HG02943 (cell line): ENCODE measurements at regions not wholly inside any gene's neighbourhood (a gene's known extent, or its start where the extent isn't known, plus 50 kb on each side); places are given as distances from the start of the nearest gene placed in this dataset.

Experiments
- ATAC-seq: cut with Tn5 transposase; IDR thresholded peaks from one replicate; pipeline ENCODE4 v1.9.1; 2021; ENCODE audit warnings: mild to moderate bottlenecking, low read depth, moderate library complexity; ENCODE audit not compliant: unreplicated experiment

DNA sequence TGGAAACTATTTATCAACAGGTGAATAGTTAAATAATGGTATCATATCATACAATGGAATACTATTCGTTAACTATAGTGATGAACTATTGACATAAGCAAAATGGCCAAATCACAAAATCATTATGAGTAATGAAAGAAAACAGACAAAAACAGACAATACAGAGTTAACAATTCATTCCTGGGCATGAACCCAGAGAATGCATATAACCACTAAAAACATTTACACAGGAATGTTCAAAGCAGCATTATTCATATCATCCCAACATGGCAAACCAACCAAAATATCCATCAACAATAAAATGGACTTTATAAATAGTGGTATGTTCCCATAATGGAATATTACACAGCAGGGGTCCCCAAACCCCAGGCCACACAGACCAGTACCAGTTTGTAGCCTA lies 131.2 kb upstream of the CYP1B1 start:
- ATAC-seq, result no peak

DNA sequence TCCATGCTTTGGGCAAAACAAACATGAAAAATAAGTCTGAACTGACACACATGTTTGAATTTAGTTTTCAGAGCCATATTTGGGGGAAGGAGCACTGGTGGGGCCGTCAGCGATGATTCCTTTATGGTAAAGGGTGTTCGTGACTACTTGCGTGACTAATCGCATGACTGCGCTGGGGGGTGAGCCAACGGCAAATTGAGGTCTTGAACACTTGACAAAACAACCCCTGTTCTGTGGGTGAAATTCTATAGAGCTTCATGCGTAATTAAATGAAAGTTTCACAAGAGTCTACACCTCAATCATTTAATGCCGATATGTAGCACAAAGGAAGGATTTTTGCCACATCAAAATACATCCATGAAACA lies 127.5 kb upstream of the CYP1B1 start:
- no peak for ATAC-seq

DNA sequence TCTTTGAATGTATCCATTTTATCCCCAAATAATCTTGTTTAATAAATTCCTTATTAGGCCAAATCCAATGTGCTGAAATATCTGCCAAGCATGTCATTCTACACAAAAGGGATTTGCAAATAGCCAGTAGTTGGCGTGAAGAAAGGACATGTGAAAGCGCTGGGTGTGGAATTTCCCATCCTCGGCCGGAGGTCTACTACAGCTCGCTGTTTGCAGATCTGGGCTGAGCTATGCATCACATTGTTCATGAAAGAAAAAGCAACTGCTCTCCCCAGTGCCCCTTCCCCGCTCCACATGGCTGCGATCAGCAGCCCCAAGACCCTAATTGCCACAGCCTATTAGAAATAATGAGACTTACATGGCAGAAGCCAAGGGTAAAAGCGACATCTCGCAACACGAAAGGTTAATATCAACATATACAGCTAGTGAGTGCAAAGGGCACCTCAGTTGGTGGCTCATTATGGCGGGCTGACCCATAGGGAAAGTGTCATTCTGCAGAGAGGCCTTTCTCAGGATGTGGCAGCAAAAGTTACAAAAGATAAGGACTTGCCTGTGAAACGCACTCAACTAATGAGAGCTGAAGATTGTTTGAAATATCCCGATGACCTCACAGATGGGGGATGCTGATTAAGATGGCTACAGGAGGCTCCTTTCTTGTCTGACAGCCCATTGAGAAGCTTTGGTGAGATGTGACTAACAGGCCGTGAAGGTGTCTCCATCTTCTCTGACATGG lies 126.9 kb upstream of the CYP1B1 start:
- ATAC-seq, result no peak

DNA sequence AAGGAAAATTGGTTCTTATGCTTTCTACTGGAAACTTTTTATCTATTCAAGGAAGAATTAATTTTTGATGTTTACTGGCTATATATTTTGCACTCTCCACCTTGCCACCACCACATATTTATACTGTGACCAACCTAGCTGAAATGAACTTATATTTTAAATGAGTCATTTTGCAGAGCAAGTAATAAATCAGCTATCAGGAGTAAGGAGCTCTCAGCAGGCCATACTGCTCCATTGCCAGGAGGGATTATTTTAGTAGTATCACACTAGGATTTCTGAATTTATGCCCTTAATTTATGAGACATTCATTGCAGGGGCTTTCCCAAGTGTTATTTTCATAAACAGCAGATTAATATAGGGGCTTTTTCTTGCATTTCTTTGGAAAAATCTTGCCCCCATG lies 125.8 kb upstream of the CYP1B1 start:
- no peak for ATAC-seq

DNA sequence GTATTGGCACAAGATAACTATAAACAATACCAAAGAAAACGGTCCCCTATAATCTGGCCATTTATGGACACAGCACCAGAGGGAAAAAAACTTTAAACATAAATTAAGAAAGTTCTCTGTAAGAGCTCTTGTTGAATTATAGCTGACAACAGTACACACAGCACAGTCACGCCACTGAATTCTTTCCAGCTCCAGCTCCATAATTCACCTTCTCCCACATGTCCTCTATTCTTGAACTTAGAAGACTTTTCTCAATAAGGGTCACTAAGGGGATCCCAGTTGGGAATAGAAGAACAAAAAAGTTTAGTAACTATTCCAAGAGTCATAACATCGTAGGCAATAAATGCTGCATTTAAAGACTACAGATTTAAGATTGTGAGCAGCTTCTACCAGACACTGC lies 124.6 kb upstream of the CYP1B1 start:
- ATAC-seq, result no peak

DNA sequence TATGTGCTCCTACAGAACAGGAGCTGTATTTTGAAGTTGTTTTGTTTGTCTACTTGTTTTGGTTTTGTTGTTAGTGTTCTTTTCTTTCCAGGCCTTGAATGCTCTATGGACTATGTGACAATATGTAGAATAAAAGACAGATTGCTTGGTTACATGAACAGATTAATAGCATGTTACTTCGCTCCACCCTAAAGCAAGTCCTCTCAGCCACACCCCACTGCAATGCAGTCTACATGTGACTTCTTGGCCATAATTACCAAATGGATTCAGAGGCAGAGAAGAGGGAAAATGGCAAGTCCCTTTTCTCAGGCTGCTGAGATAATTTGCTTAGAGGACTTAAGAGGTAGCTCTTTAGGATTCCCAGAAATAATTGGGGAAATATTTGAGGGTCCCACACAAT lies 123.2 kb upstream of the CYP1B1 start:
- no peak for ATAC-seq

DNA sequence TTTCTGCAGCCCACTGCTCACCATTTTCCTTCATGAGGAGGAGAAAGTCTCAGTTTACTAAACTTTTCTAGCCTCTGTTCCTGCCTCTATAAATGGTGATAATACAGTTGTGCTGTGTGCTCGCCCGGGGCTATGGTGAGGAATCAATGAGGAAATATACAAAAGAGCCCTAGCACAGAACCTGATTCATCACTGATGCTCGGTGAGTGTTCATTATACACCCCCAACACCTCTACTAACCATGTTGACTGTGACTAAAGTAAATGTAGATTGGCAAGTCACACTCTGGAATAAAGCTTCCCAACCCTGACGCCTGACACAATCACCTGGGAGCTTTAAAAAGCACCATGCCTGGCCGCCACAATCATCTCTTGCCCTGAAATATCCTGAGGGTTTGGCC lies 118.8 kb upstream of the CYP1B1 start:
- ATAC-seq, result no peak

DNA sequence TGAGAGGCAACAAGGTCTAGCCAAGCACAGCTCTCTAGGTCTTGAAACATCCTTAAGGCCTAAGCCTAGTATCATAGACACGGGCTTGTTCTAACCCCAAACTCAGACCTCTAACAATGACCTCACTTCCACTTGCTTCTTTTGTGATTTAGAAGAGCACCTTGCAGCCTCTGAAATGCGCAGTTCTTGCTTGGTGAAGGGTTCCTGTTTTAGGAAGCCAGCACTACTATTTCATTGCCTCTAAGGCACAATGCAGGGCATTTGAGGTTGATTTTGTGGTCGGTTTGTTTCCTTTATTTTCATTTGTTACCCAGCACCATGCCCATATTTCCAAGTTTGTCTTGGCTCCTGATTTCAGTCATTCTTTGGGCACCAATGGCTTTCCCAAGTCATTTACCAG lies 117.0 kb upstream of the CYP1B1 start:
- ATAC-seq, result no peak

DNA sequence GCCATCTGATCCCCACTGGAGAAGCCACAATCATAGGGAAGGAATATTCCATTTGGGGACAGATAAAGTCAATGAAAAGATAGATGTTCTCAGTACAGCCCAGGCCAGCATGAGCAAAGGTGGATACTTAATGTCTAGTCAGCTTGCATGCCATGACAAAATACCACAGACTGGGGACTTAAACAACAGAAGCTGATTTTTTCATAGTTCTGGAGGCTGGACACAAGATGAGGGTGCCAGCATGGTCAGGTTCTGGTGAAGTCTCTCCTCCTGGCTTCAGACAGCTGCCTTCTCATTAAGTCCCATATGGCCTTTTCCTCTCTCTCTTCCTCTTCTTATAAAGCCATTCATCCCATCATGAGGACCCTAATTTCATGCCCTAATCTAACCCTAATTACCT lies 116.1 kb upstream of the CYP1B1 start:
- ATAC-seq, result no peak

DNA sequence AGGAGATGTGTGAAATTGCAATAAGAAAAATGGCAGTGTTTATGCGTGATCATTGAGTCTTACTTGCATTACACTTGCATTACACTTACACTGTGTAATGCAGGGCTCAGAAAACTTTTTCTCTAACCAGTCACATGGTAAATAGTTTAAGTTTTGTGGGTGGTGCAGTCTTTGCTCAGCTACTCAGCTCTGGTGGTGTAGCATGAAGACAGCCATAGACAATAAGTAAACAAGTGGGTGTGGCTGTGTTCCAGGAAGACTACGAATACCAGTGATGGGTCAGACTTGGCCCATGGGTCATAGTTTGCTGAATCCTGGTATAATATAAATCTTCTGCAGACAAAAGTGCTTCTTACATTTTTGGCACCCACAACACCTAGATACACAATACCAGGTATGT lies 115.6 kb upstream of the CYP1B1 start:
- no peak for ATAC-seq

DNA sequence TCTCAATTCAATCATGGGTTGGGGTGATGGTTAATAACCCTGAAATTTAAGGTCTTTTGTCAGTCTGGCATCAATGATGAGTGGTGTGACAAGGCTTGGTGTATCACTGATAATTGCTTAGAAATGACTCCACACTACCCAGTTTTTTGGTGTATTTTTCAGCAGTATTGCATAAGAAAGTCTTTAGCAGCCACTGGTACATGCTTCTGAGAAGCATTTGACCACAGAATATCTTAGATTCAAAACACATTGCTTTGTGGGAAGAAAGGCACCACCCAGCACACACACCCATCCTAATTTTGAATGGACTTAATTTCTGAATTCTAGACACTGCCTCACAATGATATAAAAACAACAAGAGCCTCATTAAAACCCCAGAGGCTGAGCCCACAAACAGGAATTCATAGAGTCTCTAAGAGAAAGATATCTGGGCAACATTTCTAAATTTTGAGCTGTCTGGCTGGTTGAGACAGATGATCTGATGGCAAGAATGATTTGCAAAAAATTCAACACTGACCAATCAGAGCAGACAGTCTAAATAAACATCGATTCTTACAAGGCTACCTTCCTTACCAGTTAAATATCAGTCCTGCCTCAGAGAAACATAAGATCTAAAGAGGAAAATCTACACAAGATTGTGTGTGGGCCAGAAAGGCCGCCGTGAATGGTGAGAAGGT lies 114.7 kb upstream of the CYP1B1 start:
- no peak for ATAC-seq

DNA sequence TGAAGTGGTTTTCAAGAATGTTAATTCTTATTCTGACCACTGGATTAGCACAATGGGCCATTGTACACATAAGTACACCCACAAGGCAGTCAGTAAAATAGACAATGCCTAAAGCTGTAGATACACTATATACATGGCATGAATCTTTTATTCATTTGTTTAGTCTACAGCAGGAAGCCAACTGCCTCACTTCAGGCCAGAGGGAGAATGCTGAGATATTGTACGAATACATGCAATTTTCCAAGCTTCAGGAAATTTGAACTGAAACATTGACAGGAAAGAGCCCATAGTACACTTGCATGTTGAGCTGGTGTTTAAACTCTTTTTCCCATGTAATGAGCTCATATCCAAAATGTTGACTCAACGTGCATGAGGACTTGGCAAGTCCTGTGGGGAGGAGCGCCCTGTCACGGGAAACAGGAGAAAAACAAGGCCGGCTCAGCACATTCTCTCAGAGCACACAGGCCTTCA lies 111.6 kb upstream of the CYP1B1 start:
- ATAC-seq, result no peak

DNA sequence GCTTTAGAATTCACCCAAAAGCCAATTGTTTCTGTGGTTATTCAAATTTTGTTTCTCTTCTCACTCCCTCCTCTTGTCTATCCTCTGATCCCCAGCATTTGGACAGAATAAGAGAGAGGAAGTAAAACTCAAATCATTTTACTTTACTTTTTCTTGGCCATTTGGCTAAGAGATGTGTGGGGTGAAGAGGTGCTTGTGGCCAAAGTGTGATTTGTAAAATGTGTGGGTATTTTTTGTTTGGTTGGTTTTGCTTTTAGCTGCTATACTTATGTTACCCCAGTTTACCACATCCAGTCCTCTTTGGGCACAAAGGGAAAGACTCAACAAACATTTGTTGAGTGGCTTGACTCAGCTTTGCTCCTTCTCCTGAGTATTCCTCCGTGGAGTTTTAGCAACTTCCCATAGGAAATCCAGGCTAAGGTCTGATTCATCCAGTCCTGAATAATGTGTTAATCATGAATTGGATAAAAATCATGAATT lies 109.1 kb upstream of the CYP1B1 start:
- peak; percentile 96 for ATAC-seq

DNA sequence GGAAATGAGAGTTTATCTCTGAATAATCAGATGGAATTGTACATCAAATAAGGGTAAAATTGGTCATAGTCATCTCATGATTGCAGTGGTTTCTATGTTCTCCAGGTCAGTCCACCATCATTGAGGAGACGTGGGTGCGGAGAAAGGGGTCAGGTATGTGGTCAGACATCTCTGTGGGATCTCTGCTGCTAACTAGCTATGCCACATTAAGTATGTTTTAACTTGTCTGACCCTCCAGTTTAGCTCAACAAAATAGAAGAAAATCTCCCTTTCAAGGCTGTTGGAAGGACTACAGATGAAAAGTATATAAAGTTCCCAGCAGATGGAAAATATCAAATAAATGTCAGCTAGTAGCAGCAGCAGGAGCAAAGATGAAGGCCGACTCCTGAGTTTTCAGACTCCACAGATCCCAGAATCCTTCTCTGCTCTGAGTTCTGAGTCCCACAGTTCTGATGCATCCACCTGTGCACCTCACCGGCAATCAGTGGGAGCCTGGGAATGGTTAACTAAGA lies 106.6 kb upstream of the CYP1B1 start:
- ATAC-seq, result no peak

DNA sequence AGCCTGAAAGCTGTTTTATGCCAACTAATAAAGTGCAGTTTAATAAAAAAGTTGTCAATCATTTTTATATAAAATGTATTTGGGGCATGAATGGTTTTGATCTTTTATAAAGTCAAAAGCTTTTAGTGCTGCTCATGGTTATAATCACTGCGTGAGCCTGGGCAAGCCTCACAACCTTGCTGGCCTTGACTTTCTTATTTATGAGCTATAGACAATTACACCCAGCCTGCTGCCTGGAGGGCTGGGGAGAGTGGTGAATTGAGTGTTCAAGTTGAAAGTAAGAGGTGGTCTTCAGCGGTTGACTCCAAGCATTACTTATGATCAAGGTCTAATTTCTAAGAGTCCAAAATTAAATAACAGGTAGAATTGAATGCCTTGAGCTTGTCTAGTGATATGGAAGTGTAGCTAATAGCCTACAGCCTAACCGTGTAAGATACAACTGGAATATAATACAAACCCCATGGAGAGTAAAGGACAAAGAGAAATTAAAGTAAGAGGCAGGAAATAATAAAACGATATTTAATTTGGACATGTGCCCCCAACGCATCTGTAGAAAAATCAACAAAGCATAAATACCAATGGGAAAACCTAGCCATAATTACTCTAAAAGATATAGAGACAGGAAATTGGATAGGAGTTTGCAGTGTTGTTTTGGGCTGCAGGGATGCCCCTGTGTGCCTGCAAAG lies 106.0 kb upstream of the CYP1B1 start:
- no peak for ATAC-seq

DNA sequence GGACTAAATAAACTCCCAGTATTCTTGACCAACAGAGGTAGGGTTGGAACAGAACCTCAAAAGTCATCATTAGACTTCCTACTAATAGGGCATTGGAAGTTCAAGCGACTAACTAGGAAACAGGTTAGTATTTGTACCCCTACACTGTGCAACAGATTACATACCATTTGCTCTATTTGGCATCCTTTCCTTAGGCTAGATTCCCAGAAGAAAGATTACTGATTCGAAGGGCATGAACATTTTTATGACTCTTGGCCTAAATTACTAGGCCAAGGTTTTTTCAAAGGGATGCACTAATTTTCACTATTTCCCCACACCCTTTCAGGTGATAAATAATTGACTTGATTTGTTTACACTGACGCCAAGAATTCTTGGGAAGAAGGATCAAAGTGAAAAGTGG lies 104.8 kb upstream of the CYP1B1 start:
- ATAC-seq, result no peak

DNA sequence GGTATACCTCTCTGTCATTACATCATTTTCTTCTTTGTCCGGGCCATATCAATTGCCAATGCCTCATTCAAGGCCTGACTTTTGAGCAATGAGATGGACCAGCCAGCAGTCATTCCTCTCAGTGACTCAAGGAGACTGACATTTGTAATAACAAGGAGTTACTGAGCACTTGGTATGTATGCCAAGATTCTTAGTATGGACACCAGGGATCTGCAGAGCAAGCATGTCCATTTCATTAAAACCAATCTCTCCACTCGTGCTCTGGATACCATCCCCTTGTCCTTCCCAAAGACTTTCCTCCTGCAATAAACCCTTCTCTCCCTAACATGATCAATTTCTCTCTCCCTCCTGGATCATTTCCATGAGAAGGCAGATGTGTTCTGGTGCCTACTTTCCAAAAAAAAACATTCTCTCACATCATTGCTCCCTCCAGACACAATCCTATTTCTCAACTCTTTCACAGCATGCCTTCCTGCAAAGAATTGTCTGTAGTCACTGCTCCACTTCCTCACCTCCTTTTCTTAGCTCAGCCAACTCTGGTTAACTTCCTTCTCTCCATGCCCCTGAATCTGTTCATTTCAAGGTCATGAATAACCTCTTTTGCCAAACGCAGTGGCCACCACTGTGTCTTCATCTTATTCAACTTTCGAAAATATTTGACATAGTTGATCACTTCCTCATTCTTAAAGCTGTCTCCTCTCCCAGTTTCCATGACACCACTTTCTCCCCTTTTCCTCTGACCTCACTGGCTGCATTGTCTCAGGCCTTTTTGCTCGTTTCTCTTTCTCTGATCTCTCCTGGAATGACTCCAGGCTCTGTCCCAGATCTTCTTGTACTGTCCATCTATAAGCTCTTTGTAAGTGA lies 102.8 kb upstream of the CYP1B1 start:
- no peak for ATAC-seq

DNA sequence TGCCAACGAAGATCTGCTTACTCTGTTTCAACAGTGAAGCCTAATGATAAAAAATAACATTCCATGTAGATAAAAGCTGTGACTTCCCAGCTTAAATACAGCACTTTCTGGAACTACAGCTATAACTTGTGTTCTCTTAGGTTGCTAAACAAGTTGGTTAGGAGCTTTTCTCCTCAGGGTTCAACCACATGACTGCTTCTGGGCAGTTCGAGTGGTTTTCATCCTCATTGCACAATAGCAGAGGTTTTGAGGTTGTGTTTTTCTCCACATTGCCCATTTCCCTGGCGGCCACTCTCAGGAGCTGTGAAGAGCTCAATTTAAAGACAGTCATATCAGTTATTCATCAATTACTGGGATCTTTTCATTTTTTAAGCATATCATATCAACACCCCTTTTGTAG lies 102.2 kb upstream of the CYP1B1 start:
- no peak for ATAC-seq

DNA sequence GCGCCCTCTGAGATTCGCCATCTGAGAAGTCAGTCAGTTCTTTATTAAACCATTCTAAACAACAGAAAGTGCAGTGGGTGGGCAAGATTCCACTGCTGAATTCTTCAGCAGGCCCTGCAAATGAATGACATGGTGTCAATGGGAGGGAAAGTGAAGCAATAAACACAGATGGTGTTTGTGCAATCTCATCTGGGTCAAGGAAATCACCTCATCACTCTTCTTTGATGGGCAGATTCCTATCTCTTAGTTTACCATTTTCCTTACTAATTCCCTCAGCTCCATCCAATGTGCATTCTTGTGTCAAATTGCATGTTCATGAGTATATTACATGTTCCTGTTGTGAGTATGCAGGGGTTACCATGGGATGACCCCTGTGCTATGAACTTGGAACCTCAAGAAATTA lies 100.7 kb upstream of the CYP1B1 start:
- no peak for ATAC-seq

DNA sequence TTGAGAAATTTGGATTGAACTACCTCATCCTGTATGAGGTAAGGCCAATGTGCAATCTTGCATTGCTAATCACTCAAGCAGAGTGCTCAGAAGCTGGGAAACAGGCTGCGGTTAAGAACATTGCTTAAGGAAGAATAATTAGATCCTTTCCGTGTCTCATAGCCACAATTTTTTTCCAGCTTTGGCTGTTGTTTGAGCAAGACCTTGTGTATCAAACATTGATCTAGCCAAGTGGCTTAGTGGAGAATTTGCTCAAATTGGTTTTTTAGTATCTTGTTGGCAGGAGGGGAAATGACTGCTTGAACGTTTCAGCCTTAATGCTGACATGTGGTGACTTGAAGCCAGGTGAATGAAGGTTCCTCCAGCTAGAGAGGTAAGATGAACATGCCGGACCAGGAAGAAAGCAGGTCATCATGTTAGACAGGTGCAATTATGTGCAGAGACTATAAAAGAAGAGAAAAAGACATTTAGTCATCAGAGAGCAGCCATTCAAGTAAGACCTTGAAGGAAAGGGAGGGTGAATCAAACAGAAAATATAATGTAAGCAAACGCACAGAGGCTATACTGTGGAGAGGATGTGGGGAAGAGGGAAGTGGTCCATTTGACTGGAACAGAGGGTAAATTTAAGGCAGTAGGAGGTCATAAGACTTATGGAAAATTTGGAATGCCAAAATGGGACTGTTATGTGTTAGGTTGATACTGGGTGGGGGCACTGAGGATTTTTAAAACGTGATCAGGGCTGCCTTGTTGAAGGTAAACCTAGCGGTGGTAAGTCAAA lies 98.9 kb upstream of the CYP1B1 start:
- no peak for ATAC-seq
